LoVo (cell line): ENCODE measurements at regions not wholly inside any gene's neighbourhood (a gene's known extent, or its start where the extent isn't known, plus 50 kb on each side); places are given as distances from the start of the nearest gene placed in this dataset.
"Not testable (repeated sequence)": the region's sequence is repeated elsewhere in the genome, so short reads cannot be mapped to it uniquely, and the experiment has no call there.

ENCODE experiments used
- DNase-seq: peaks from one replicate; pipeline ENCODE4 v3.0.0-alpha.2; 2016; ENCODE audit warnings: low spot score

DNA sequence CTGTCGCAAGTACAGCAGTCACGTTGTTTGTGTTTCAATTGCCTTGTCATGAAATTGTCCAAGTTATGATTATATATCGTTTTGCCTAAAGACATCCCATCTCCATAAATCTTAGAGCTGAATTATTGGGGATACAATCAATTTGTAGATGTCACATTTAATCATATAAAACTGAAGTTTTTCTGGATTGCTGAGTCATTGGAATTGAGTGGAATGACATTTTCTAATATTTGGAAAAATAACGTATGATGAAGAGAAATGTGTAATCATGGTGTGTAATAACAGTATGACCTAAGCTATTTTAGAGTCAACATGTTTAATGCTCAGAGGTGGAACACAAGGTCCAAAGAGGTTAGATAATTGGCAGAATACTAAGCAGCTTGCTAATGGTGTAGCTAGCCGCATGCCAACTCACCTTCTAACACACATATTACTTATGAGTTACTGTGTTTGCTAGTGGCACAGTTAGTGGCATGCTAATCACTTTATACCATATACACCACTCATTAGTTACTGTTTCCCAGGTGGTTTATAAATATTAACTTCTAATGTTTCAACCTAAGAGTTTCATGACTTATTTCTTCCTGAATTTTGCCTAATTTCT is 473.1 kb upstream of the GRAMD2B start:
- DNase-seq = no peak

DNA sequence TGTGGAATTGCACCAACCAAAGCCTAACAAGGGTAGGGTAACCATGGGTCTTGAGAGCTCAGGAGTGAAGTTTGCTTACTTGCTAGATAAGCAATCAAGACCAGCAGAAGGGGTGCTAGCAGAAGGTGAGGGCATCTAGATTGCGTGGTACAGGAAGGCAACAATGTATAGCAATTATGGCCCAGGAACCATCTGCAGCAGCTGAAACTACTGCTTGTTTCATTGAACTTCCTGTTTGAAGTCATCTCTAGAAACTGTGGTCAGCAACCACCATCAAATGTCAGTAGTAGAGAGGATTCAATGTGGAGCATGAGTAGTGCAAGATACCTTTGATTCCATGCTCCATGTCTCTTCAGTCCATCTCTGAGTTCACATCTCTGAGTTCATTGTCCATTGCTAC is 462.1 kb upstream of the GRAMD2B start:
- DNase-seq = no peak

DNA sequence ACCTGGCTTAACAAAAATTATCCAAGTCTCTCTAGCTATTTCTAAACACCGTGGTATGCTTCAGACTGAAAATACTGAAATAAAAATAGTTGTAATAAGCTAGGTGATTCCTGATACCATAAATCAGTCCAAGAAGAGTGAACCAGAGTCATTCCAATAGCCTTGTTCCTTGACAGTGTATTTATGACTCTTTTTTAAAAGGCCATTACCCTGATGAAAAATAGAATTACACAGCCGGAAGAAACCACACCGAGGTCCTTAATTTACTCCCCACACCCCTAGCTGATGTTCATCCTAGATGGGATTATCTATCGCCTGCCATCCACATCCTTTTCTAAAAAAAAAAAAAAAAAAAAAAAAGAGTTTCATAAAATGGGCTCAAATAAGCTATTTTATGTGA is 457.6 kb upstream of the GRAMD2B start:
- DNase-seq = no peak

DNA sequence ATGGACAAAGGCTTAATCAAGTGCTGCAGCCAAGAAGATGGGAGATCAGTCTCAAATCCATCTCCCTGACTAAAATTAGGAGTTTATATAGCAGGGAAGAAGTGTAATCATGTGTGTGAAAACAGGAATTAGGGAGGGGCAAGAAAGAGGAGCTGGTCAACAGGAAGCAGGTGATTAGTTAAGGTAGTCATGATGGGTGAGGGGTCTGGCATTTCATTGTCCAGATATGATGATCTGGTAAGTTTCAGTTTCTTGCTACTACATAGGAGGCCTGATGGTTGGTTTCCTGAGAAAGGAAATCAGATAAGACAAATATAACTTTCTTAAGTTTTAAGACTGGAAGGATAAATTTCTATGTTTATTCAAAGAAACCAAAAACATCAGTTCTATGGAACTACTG is 455.6 kb upstream of the GRAMD2B start:
- no peak for DNase-seq

DNA sequence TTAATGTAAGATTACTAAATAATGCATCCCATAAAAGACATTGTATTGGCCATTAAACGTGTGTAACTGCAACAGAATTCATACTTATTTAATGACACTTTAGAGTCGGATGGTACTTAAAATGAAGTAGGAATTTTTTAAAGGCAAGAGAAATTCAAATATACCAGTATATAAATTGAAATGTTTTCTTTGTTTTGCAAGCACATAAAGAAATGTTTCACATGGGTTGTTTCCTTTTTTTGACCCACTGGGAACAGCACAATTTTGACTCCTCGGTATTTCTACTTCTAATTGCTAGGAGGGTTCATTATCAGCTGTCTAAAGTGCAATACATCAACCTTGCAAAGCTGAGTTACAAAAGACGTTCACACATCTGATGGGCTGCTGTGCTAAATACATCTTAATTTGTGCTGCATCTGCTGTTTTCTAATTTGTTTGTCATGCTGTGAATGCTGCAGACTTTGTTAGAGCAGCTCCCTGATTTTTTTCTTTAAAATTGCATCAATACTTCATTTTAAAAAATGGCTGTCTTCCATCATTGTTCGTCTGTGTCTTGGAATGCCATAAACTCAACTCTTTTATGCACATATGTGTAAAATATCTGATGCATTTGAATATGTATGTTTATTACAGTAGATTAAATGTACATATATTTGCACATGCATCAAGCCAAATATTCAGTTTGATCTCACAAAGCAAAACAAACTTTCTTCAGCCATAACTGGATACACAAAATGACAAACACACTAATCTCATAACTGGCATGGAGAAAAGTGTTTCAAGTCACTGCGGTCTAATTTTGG is 454.0 kb upstream of the GRAMD2B start:
- DNase-seq = no peak

DNA sequence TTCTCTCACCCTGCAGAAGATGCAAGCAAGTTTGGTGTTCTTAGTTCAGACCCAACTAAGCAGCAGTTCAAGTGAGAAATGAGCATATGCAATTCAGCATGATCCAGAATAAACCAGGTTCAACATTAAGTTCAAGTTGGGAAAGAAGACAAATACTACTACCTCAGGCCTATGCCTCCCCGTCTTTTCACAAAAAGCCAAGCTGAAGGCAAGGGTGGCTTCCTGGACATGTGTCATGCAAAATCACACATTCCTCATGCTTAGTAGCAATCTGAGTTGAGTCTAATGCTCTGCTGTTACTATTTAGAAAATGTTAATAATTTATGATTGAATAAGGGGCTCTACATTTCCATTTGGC is 453.4 kb upstream of the GRAMD2B start:
- no peak for DNase-seq

DNA sequence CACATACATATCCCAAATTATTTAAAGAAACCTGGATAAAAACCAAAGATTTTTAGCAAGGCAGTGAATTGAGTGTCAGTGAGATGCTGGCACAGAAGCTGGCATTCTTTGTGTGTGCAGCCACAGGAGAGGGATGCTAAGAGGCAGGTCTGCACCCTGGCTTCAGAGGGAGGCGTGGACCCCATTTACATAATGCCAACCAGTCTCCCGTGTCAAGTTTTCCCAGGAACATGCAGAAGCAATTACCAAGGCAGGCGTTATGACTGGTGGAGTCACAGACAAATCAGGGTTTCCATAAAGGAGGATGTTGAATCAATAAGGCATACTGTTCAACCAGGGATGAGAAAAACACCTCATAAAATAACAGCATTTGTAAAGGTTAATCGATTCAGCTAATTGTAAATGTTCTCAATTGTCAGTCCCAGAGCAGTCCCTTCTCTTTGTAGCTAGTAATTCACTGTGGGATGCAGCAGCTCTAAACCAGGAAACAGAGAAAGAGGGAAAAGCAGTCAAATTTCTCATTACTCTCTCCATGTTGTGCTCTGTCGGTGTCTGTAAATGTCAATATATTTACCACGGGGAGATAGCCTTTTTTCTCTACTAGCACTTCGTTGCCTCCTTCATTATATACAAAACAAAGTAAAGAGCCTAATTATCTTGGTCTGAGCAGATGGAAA is 452.4 kb upstream of the GRAMD2B start:
- no peak for DNase-seq

DNA sequence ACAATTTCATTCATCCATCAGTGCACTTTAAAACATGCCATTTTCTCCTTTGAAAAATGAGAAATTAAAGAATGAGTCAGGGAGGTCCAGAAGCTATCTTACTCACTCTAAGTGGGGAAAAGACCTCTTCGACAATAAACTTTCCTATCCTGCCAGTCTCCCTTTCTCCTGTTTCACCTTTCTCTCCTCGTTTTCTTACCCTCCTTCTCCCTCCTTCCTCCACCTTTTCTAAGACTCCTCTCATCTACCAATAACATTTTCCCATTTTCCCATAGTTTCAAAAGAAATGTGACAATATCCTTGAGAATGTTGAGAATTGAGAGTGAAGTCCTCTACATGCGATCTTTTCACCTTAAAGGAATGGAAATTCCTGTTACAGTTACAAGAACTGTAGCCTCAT is 450.5 kb upstream of the GRAMD2B start:
- DNase-seq = no peak

DNA sequence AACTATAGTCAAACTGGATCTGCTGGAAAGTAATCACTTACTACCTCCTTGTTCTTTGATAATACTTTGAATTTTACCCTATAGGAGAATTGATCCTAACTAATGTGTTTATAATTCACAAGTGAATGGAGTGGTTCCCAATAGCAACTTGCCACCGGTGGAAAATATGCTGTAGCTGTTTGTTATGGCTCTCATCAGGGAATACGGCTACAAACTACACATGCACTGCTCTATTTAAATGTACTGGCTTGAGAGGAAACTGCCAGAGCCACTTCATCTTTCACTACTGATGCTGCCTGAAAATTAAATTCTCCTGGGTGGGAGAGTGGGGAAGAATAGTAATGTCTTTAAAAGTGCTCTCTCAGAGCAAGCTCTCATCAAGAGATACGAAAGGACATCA is 448.5 kb upstream of the GRAMD2B start:
- DNase-seq = no peak

DNA sequence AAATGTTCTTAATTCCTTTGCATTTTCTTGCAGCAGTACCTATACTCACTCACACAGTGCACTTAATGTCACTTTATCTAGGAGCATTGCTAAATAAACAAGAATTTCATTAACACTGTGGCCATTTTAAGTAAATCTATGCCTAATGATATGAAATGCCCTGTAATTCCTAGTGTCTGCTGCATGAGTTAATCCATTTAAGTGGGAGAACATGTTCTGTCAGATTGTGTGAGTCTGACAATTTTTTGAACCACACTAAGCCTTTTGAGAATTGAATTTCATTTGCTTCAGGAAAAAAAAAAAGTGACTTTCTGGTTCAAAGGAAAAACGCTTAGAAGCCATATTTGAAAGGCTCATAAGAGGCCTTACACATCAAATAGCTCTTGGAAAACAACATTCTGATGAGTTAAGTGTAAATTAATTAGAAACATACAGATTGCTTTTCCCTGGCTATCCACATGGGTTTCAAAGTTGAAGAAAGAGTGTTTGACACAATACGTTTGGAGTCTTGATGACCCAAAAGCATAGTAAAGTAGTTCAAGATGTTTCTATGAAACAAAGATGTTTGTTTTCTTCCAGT is 446.7 kb upstream of the GRAMD2B start:
- DNase-seq = no peak

DNA sequence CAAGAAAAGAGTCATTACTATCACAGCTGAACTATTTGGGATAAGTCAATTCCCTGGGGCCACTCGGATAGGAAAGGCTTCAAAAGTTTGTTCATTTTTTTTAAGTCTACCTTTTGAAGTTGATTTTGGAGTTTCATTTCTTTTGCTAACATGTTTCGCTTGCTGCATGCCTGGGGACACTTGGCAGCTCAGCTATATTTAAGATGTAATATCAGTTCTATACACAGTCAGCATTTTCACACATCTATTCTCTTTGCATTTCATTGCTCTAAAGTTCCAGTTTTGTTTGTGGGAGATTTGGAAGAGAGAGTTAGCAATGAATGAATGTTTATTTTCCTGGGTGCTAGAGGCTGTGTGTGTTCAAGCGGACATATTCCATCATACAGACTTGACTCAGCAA is 445.2 kb upstream of the GRAMD2B start:
- no peak for DNase-seq

DNA sequence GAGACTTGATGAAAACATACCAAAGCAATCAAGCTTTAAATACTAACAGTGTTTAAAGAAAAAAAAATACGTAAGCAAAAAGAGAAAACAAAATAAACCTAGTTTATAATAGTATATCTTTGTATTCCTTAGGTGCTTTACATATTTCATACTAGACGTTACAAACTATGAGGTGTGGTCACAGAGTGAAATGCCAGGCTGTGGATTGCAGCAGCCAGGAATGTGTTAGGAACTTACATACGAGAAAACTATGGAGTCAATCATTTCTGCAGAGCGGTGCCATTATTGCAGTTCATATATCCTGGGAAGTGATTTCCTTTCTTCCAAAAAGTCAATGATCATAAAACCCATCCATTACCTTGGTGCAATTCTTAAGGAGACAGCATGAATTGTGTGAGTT is 443.6 kb upstream of the GRAMD2B start:
- DNase-seq = no peak

DNA sequence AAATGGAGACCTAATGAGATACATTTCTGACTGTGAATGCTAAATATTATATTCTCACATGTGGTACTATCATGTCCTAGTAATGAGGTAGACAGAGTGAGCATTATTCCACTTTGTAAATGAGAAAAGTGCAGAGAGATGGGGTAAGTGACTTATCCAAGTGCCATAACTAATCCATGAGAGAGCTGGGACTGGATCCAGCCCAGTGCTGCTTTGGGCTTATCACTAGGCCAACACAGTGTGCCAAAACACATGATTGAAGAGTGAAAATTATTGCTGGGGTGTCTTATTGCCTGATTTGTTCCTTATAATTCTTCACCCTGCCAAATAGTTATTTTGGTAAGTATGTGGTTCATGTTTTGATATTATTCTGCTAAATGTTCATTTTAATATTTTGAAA is 442.2 kb upstream of the GRAMD2B start:
- DNase-seq = no peak

DNA sequence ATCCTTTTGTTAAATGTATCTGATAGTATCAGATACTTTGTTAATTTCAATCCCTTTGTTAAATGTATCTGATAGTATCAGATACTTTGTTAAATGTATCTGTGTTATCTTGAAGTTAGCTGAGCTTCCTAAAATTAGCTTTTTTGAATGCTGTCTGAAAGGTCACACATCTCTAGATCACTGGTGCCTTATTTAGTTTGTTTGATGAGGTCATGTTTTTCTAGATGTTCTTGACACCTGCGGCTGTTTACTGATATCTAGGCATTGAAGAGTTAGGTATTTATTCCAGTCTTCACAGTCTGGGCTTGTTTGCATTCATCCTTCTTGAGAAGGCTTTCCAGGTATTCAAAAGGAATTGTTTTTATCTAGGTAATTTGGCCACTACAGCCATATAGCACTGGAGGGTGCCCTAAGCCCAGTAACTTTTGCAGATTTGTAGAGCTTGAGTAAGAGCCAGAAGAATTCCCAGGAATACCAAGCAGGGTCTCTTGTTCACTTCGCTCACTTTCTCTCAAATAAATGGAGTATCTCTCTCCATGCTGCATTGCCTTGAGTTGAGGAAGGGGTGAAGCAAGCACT is 435.4 kb upstream of the GRAMD2B start:
- no peak for DNase-seq

DNA sequence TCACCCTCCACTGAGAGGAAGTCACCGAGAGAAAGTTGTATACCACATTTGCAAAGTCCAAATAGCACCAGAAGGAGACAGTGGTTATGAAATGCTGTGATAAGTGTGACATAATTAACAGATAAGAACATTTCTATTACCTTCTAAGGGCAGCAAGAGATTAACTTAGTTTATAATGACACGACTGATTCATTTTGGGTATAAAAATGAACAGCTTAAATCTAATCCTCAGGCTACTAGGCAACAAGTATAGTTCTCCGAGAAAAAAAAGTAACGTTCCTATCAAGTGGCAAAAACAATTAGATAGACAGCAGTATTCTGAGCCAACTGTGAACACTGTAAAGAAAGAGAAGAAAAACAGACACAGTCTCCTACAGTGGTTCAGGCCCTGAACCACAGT is 431.2 kb upstream of the GRAMD2B start:
- DNase-seq = no peak

DNA sequence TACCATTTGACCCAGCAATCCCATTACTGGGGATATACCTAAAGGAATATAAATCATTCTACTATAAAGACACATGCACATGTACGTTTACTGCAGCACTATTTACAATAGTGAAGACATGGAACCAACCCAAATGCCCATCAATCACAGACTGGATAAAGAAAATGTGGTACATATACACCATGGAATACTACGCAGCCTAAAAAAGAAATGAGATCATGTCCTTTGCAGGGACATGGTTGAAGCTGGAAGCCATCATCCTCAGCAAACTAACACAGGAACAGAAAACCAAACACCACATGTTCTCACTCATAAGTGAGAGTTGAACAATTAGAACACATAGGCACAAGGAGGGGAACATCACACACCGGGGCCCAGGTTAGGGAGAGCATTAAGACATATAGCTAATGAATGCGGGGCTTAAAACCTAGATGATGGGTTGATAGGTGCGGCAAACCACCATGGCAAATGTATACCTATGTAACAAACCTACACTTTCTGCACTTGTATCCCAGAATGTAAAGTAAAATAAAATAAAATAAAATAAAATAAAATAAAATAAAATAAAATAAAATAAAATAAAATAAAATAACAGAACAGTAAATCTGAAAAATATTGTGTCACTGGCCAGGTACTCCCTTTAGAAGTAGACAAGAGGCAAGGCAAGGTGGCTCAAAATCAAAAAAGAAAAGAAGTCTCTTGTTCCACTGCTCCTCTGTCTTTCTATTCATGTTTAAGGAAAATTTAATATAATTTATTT is 423.8 kb upstream of the GRAMD2B start:
- DNase-seq = not testable (repeated sequence)

DNA sequence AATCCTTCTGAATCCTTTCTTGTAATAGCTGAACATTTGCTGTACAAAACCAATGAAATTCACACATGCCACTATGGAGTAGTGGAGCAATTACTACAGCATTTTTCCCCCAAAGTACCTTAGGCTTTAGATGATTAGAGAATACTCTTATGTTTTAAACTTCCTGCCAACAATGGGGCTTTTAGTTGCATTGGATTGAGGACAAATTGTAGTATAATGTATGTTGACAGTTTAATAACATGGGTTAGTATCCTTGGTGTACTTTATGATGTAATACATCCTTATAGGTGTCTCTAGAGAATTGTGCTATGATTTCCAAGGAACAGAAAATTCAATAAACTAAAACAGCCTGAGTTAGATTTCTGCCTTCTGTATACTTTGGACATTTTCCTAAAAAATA is 422.7 kb upstream of the GRAMD2B start:
- DNase-seq = no peak

DNA sequence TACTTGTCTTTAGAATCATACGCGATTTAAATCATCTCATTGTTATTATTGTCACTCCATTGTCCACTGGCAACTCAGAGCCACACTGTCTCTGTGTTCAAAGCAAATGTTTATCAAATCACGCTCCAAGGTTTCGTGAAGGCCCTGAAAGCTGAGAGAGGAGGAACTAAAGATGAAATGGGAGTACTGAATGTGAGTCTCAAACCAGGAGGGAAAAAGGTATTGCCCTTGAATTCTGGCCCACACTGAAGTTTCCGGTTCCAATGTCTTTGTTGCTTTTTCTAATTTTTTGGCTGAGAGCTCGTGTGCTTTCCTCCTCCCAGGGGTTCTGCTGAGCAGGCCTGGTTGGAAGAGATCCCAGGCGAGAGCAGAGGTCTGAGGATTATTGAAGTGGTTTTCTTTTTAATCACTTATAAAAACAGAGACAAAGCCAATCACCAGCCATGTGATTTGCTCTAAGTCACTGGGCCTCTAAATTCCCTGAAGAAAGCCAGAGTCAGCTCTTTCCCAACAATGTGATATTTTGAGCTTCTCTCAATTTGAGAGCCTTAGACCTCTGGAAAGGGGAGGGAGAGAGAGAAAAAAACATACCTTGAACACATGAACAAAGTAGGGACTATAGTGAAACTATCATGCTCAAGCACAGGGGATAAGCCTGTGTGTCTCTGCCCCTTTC is 420.8 kb upstream of the GRAMD2B start:
- no peak for DNase-seq

DNA sequence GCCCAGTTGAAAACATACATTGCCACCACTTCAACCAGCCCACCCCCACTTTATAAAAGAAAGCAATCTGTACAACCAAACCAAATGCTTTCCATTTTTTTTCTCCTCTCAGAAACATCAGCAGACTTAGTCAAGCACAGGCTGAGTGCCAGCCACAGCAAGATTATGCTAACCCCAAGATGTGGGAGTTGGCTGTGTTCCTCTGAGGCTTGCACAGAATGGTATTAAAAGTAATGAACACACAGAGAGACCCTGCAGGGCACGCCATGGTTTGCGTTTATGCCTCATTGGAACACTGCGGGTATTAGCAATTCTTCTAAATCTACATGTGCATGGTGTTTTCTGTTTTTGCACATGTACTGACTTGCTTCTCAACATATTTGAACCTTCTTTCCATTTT is 419.9 kb upstream of the GRAMD2B start:
- no peak for DNase-seq

DNA sequence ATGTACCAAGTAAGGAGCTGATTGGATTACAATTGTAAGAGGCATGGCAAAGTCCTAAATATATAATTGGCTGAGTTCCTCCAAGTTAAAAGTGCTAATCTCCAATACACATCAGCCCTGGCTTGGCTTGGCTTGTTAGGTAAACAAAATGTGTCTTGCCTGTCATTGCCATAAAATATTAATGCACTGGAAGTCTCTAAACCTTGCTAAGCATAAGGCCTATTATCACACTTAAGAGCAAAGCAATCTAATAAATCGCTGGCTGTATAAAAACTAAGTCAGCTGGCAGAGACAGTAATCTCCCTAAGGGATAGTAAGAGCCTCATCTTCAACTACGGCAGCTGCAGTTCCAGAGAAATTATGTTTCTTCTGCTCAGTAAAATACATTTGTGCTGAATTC is 418.6 kb upstream of the GRAMD2B start:
- DNase-seq = no peak

DNA sequence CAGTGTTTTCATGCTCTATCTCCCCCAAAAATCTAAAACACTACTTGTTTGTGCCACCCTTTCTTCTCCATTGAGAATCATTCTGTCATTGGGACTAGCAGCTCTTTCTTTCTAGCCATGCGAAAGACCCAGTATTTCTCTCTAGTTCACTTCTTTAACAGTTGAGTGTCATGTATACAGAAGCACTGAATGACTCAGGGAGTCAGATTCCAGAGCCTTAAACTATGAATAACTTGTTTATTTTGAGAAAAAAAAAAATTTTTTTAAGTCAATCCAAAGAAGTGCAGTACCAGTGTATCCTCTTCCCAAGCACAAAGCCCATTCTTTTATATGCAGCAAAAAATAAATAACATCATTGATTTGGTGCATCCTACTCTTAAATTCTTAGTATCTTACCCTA is 415.4 kb upstream of the GRAMD2B start:
- no peak for DNase-seq

DNA sequence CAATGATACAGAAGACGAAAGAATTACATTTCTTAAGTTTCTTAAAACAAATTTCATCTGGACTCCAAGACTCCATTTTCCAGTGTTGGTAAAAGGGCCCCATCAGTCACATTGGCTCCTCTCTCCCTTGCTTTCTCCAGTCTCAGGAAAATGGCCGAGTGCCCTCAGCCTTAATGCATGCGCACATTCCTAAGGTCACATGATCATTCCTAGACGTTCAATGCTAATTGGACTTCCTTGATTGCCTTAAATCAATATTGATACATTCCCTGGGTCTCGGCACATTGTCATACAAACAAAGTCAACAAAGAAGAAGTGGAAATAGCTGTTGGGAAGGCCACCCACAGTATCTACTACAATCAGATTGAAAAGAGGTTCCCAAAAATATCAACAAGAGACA is 413.6 kb upstream of the GRAMD2B start:
- DNase-seq = no peak
